Calu3 (cell line): ENCODE measurements at regions not wholly inside any gene's neighbourhood (a gene's known extent, or its start where the extent isn't known, plus 50 kb on each side); places are given as distances from the start of the nearest gene placed in this dataset.

Experiments used
- BruUV-seq: library from RNA; stranded (reverse); fragments of 400-500 nt; replicated peaks from 2 replicates; lab custom pipeline; 2021; lab: Mats Ljungman, UMichigan
- CTCF ChIA-PET: fragments of 300-600 bp; sonication (Branson Sonifier 250); formaldehyde crosslinking; loops from one replicate; lab custom pipeline; 2022; ENCODE audit warnings: antibody characterized with exemption; lab: Charles Lee
- DNase-seq: peaks from one replicate; pipeline ENCODE4 v3.0.0; 2022
- H3K27ac Mint-ChIP-seq: one replicate; pipeline ENCODE4 v1.8.0; 2022; ENCODE audit warnings: mixed read lengths; ENCODE audit not compliant: unreplicated experiment
- H3K27me3 Mint-ChIP-seq: one replicate; pipeline ENCODE4 v1.8.0; 2022; ENCODE audit warnings: mixed read lengths; ENCODE audit not compliant: unreplicated experiment
- H3K36me3 Mint-ChIP-seq: one replicate; pipeline ENCODE4 v1.8.0; 2022; ENCODE audit warnings: mild to moderate bottlenecking, moderate library complexity, mixed read lengths; ENCODE audit not compliant: insufficient read depth, unreplicated experiment
- H3K4me1 Mint-ChIP-seq: one replicate; pipeline ENCODE4 v1.8.0; 2022; ENCODE audit warnings: mild to moderate bottlenecking, low read depth, mixed read lengths; ENCODE audit not compliant: unreplicated experiment
- H3K4me3 Mint-ChIP-seq: one replicate; pipeline ENCODE4 v1.8.0; 2022; ENCODE audit warnings: mild to moderate bottlenecking, low read depth, moderate library complexity, mixed read lengths; ENCODE audit not compliant: unreplicated experiment
- H3K9me3 Mint-ChIP-seq: one replicate; pipeline ENCODE4 v1.8.0; 2022; ENCODE audit warnings: low read depth, mixed read lengths; ENCODE audit not compliant: unreplicated experiment
- CTCF ChIP-seq: fragments of 200-600 bp; IDR thresholded peaks from one replicate; pipeline ENCODE4 v1.8.0; 2022; ENCODE audit warnings: antibody characterized with exemption; ENCODE audit not compliant: unreplicated experiment
- intact Hi-C: fragments of 100-400 bp; cut with micrococcal nuclease; formaldehyde crosslinking; loops from one replicate; pipeline ENCODE4 v1.10.0; 2022; ENCODE audit not compliant: unreplicated experiment

GRCh38 chr6:106773996-106774629 lies 144.7 kb downstream of the QRSL1 start:
- Mint-ChIP-seq H3K36me3 (peaks cover 24% of the 10 kb centered on the region), H3K27ac (no peak overlapping the region), H3K4me1 (peaks cover 12% of the 10 kb centered on the region), H3K4me3 (no peak overlapping the region), H3K9me3 (peaks cover 10% of the 10 kb centered on the region), H3K27me3 (no peaks in the 10 kb centered on the region)
- TF ChIP-seq CTCF: no peak
- CTCF ChIA-PET: no interaction called here
- intact Hi-C loops: no loop called here
- DNase-seq: no peak
- BruUV-seq: no TSS peak

- H3K9me3 Mint-ChIP-seq: peaks cover 4% of the 10 kb centered on the region
- CTCF ChIA-PET: no interaction called here
- intact Hi-C loops: no loop called here
- TF ChIP-seq CTCF: no peak
- peaks cover 24% of the 10 kb centered on the region for H3K36me3 Mint-ChIP-seq
- H3K4me1 Mint-ChIP-seq: peaks cover 12% of the 10 kb centered on the region
- no TSS peak for BruUV-seq
- peak overlapping the region; percentile 24 for H3K27ac Mint-ChIP-seq
- H3K27me3 Mint-ChIP-seq: no peaks in the 10 kb centered on the region
- no peak overlapping the region for H3K4me3 Mint-ChIP-seq
- peak; percentile 48 for DNase-seq
Observed at GRCh38 chr6:106773522-106773921, 144.1 kb downstream of the QRSL1 start.

GRCh38 chr6:106772270-106773142 lies 143.1 kb downstream of the QRSL1 start:
- peaks cover 12% of the 10 kb centered on the region for H3K4me1 Mint-ChIP-seq
- DNase-seq: no peak
- H3K9me3 Mint-ChIP-seq: peaks cover 4% of the 10 kb centered on the region
- no peak overlapping the region for H3K27ac Mint-ChIP-seq
- intact Hi-C loops: no loop called here
- H3K27me3 Mint-ChIP-seq: no peaks in the 10 kb centered on the region
- TF ChIP-seq CTCF: no peak
- peaks cover 24% of the 10 kb centered on the region for H3K36me3 Mint-ChIP-seq
- CTCF ChIA-PET: interaction anchor here (1.2 kb wide), 1 partner anchor 11 kb away, joined by 3 read pairs; no protein-coding TSS in a partner anchor
- H3K4me3 Mint-ChIP-seq: no peak overlapping the region
- BruUV-seq: no TSS peak

- BruUV-seq: no TSS peak
- Mint-ChIP-seq H3K36me3 (peaks cover 24% of the 10 kb centered on the region), H3K27ac (no peak overlapping the region), H3K4me1 (peaks cover 12% of the 10 kb centered on the region), H3K9me3 (peaks cover 4% of the 10 kb centered on the region), H3K4me3 (no peak overlapping the region), H3K27me3 (no peaks in the 10 kb centered on the region)
- intact Hi-C loops: no loop called here
- no peak for DNase-seq
- CTCF ChIA-PET: no interaction called here
- no peak for TF ChIP-seq CTCF
Observed at GRCh38 chr6:106771822-106772221, 142.4 kb downstream of the QRSL1 start.
